Activated T-helper 1 cell treated with Interleukin-2 at 50 U/mL for 16 hours (primary cell): ENCODE measurements at regions not wholly inside any gene's neighbourhood (a gene's known extent, or its start where the extent isn't known, plus 50 kb on each side); places are given as distances from the start of the nearest gene placed in this dataset.

Experiments
- DNase-seq: peaks from one replicate; pipeline ENCODE4 v3.0.0-alpha.2; 2020; ENCODE audit warnings: low read depth

- DNase-seq, result no peak
Observed at GRCh38 chr1:98032958-98033357, 112.1 kb upstream of the DPYD start.

- DNase-seq, result no peak
Observed at GRCh38 chr1:98030976-98031375, 110.1 kb upstream of the DPYD start.

- DNase-seq, result no peak
Observed at GRCh38 chr1:98030483-98030882, 109.6 kb upstream of the DPYD start.

GRCh38 chr1:98028800-98029199 lies 108.0 kb upstream of the DPYD start:
- no peak for DNase-seq

GRCh38 chr1:98027103-98027705 lies 106.4 kb upstream of the DPYD start:
- DNase-seq, result no peak

GRCh38 chr1:98025858-98026257 lies 105.0 kb upstream of the DPYD start:
- DNase-seq, result no peak

- no peak for DNase-seq
Observed at GRCh38 chr1:98021126-98021525, 100.3 kb upstream of the DPYD start.

- no peak for DNase-seq
Observed at GRCh38 chr1:98019747-98020146, 98.9 kb upstream of the DPYD start.

GRCh38 chr1:98018074-98018473 lies 97.2 kb upstream of the DPYD start:
- DNase-seq, result no peak

GRCh38 chr1:98017184-98017583 lies 96.3 kb upstream of the DPYD start:
- no peak for DNase-seq

GRCh38 chr1:98008373-98008772 lies 87.5 kb upstream of the DPYD start:
- no peak for DNase-seq

- no peak for DNase-seq
Observed at GRCh38 chr1:98005326-98006010, 84.6 kb upstream of the DPYD start.

GRCh38 chr1:98003442-98003841 lies 82.6 kb upstream of the DPYD start:
- no peak for DNase-seq

GRCh38 chr1:98002288-98002687 lies 81.5 kb upstream of the DPYD start:
- DNase-seq, result no peak

- no peak for DNase-seq
Observed at GRCh38 chr1:98001764-98002163, 80.9 kb upstream of the DPYD start.

GRCh38 chr1:97999320-97999719 lies 78.5 kb upstream of the DPYD start:
- DNase-seq, result no peak

GRCh38 chr1:97996880-97997279 lies 76.0 kb upstream of the DPYD start:
- no peak for DNase-seq

- DNase-seq, result no peak
Observed at GRCh38 chr1:97989094-97989680, 68.4 kb upstream of the DPYD start.

GRCh38 chr1:97986041-97987005 lies 65.5 kb upstream of the DPYD start:
- DNase-seq, result no peak

GRCh38 chr1:97983126-97983525 lies 62.3 kb upstream of the DPYD start:
- no peak for DNase-seq

- no peak for DNase-seq
Observed at GRCh38 chr1:97980530-97980929, 59.7 kb upstream of the DPYD start.

GRCh38 chr1:97976801-97977200 lies 56.0 kb upstream of the DPYD start:
- DNase-seq, result no peak
